Right lobe of liver (tissue), 6 donors: ENCODE measurements at regions not wholly inside any gene's neighbourhood (a gene's known extent, or its start where the extent isn't known, plus 50 kb on each side); places are given as distances from the start of the nearest gene placed in this dataset.

Source experiments
- ATAC-seq, 4 donors: fragments of 200-7000 bp; cut with Tn5 transposase; one replicate each; pipeline ENCODE4 v1.9.1; 2020; ENCODE audit warnings: mild to moderate bottlenecking in 4 of 4, moderate library complexity in 4 of 4
- DNase-seq, 3 donors: peaks; one replicate each; pipeline ENCODE4 v3.0.0-alpha.2; 2020
- H3K27ac ChIP-seq, 3 donors: fragments of 200-600 bp; one replicate each; pipeline ENCODE4 v1.8.0; 2022
- H3K27me3 ChIP-seq, 2 donors: fragments of 200-600 bp; one replicate each; pipeline ENCODE4 v1.8.0; 2022
- H3K36me3 ChIP-seq, 4 donors: fragments of 200-600 bp; sonication (generic) in 1 of 4; one replicate each; pipeline versions ENCODE4 v1.5.1 to v1.8.0; 2017 to 2022; ENCODE audit warnings: control low read depth in 1 of 4
- H3K4me1 ChIP-seq, 4 donors: fragments of 200-600 bp; sonication (generic) in 1 of 4; one replicate each; pipeline versions ENCODE4 v1.5.1 to v1.8.0; 2017 to 2022; ENCODE audit warnings: control low read depth in 1 of 4
- H3K4me3 ChIP-seq, 3 donors: fragments of 200-600 bp; one replicate each; pipeline ENCODE4 v1.8.0; 2022
- H3K9me3 ChIP-seq, 4 donors: fragments of 200-600 bp; sonication (generic) in 1 of 4; one replicate each; pipeline versions ENCODE4 v1.5.1 to v1.8.0; 2017 to 2022; ENCODE audit warnings: control low read depth in 1 of 4
- CTCF ChIP-seq, 4 donors: fragments of 200-600 bp in 3 of 4; fragments of 450-650 bp in 1 of 4; IDR thresholded peaks; one replicate each; pipeline versions ENCODE4 v1.5.1 to v1.8.0; 2016 to 2022; ENCODE audit warnings: antibody characterized with exemption in 4 of 4, mild to moderate bottlenecking in 2 of 4
- POLR2A ChIP-seq: fragments of 450-650 bp; IDR thresholded peaks from one replicate; pipeline ENCODE4 v1.6.1; 2017; ENCODE audit warnings: antibody characterized with exemption, mild to moderate bottlenecking
- WGBS: methylation state at CpG from one replicate; pipeline ENCODE4 v1.1.6; 2018; ENCODE audit warnings: low coverage, low lambda C conversion rate; ENCODE audit not compliant: insufficient coverage; ENCODE audit errors: missing lambda C conversion rate; 5-methylcytosine and 5-hydroxymethylcytosine counted together
- intact Hi-C, 2 donors: fragments of 100-400 bp; cut with DNase I; formaldehyde crosslinking; loops; one replicate each; pipeline versions ENCODE4 v1.11.2 to v1.14.1; 2022
- donor health status: DM: no; HTN: yes; CAD: no.
- donor health status: DM: no; HTN: no; CAD: no.
- donor health status: DM: no; HTN: no; CAD: no.
- donor health status: DM: no; HTN: yes; CAD: no.
- donor health status: DM: no; HTN: yes; CAD: no.

- no peak overlapping the region for H3K27ac ChIP-seq
- H3K9me3 ChIP-seq = no peaks in the 10 kb centered on the region
- H3K4me1 ChIP-seq = no peaks in the 10 kb centered on the region
- DNase-seq (no peak), ATAC-seq (peak in 1 of 4 donors; percentile 20)
- no peak for TF ChIP-seq CTCF (IDR thresholded peaks at IDR 0.05)
- TF ChIP-seq POLR2A = no peak
- WGBS = no CpG with 5 or more reads among the region's 11 CpGs
- no peaks in the 10 kb centered on the region for H3K27me3 ChIP-seq
- intact Hi-C loops = no loop called here
- no peaks in the 10 kb centered on the region for H3K36me3 ChIP-seq
- no peak overlapping the region for H3K4me3 ChIP-seq
These were observed 64.3 kb downstream of the DMRTA2 start for GRCh38 chr1:50358962-50359361.

DNA sequence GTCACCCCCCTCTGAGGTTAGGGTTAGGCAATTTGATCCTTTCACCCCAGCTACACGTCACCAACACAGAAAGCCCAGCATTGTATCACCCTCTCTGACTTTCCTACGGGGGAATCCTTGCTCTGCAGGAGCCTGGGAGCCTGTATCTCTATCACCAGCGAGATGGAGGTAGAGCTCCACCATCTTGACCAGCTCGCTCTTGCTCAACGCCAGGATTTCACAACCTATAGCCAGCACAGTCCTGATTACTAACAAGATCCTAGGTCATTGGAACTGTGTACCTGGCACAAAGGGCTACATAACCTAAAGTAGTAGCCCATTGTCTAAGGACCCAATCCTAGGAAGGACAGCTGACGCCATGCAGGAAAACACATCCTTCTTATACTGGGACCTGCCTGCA is 66.1 kb downstream of the DMRTA2 start:
- no peaks in the 10 kb centered on the region for H3K27me3 ChIP-seq
- no peak overlapping the region for H3K4me3 ChIP-seq
- H3K27ac ChIP-seq = no peak overlapping the region
- TF ChIP-seq CTCF (IDR thresholded peaks at IDR 0.05) (no peak), POLR2A (no peak)
- H3K9me3 ChIP-seq = no peaks in the 10 kb centered on the region
- intact Hi-C loops = no loop called here
- DNase-seq (no peak), ATAC-seq (no peak)
- 68% methylated on average over 5 of the region's 6 CpGs for WGBS
- no peaks in the 10 kb centered on the region for H3K4me1 ChIP-seq
- no peaks in the 10 kb centered on the region for H3K36me3 ChIP-seq

GRCh38 chr1:50354813-50355212 is 68.4 kb downstream of the DMRTA2 start:
- WGBS = 25% methylated on average over 1 of the region's 4 CpGs
- no peak for DNase-seq
- no peak for ATAC-seq
- Histone ChIP-seq H3K4me1 (no peaks in the 10 kb centered on the region), H3K27ac (no peak overlapping the region), H3K27me3 (no peaks in the 10 kb centered on the region), H3K36me3 (no peaks in the 10 kb centered on the region), H3K9me3 (no peaks in the 10 kb centered on the region), H3K4me3 (no peak overlapping the region)
- no peak for TF ChIP-seq CTCF (IDR thresholded peaks at IDR 0.05)
- intact Hi-C loops = no loop called here

DNA sequence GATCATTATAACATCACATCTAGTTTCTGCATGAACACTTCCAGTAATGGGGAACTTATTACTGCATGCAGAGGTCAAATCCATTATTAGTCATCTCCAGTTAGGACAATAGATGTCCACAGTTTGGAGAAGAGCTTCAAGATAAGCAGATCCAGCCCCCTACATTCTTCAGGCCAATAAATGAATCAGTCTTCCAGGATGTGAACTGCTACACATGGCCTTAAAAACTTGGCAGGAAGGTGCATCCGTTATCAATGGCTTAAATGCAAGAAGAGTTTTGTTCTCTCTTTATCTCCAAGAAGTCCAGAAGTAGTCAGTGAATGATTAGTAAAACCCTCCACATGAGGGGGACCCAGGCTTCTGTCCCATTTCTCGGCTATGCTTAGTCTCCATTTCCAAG is 70.8 kb downstream of the DMRTA2 start:
- no peak for ATAC-seq
- WGBS = 27% methylated on average over 2 of the region's 2 CpGs
- H3K27me3 ChIP-seq = no peaks in the 10 kb centered on the region
- TF ChIP-seq POLR2A = no peak
- TF ChIP-seq CTCF (IDR thresholded peaks at IDR 0.05) = no peak
- no peak overlapping the region for H3K4me3 ChIP-seq
- no peak for DNase-seq
- intact Hi-C loops = no loop called here
- H3K36me3 ChIP-seq = no peaks in the 10 kb centered on the region
- H3K27ac ChIP-seq = no peak overlapping the region
- no peaks in the 10 kb centered on the region for H3K4me1 ChIP-seq
- no peaks in the 10 kb centered on the region for H3K9me3 ChIP-seq

- ATAC-seq = no peak
- Histone ChIP-seq H3K9me3 (no peaks in the 10 kb centered on the region), H3K4me1 (no peaks in the 10 kb centered on the region), H3K27ac (no peak overlapping the region), H3K4me3 (no peak overlapping the region), H3K27me3 (no peaks in the 10 kb centered on the region), H3K36me3 (no peaks in the 10 kb centered on the region)
- no peak for DNase-seq
- WGBS = 78% methylated on average over 6 of the region's 8 CpGs
- TF ChIP-seq CTCF (IDR thresholded peaks at IDR 0.05) = no peak
- no peak for TF ChIP-seq POLR2A
- intact Hi-C loops = no loop called here
These were observed 72.4 kb downstream of the DMRTA2 start for GRCh38 chr1:50350868-50351267.
